ENCODE measurements at regions not wholly inside any gene's neighbourhood (a gene's known extent, or its start where the extent isn't known, plus 50 kb on each side); places are given as distances from the start of the nearest gene placed in this dataset.

- CTCF ChIA-PET = no interaction called here
- 94% methylated on average over 2 of the region's 4 CpGs for WGBS (ENCODE audit: insufficient coverage)
- Histone ChIP-seq H3K27ac (ENCODE audit: insufficient read depth in 1 of 2, low read depth in 1 of 2, low read length in 2 of 2, poor library complexity in 1 of 2, severe bottlenecking in 2 of 2) (no peak overlapping the region), H3K27me3 (replicated peaks in 2 of 5; ENCODE audit: control insufficient read depth in 4 of 5, insufficient read depth in 5 of 5, low read length in 4 of 5) (no peaks in the 10 kb centered on the region), H3K36me3 (ENCODE audit: control insufficient read depth in 4 of 4, insufficient read depth in 4 of 4, low read length in 3 of 4) (no peaks in the 10 kb centered on the region), H3K4me1 (ENCODE audit: control extremely low read depth in 1 of 4, control insufficient read depth in 4 of 4, insufficient read depth in 4 of 4, low read length in 3 of 4) (no peaks in the 10 kb centered on the region), H3K4me3 (ENCODE audit: control insufficient read depth in 1 of 7, extremely low read depth in 1 of 7, insufficient read depth in 4 of 7, low read depth in 2 of 7, low read length in 6 of 7) (no peak overlapping the region), H3K9me3 (ENCODE audit: control extremely low read depth in 1 of 5, control insufficient read depth in 4 of 5, insufficient read depth in 2 of 5, low read depth in 1 of 5, low read length in 4 of 5) (no peaks in the 10 kb centered on the region)
- no peak for DNase-seq
- POLR2A ChIA-PET = no interaction called here
These were observed 471.6 kb upstream of the SGO1 start for GRCh38 chr3:20657560-20657959.

- Histone ChIP-seq H3K9me3 (ENCODE audit: control extremely low read depth in 1 of 5, control insufficient read depth in 4 of 5, insufficient read depth in 2 of 5, low read depth in 1 of 5, low read length in 4 of 5) (no peaks in the 10 kb centered on the region), H3K4me1 (ENCODE audit: control extremely low read depth in 1 of 4, control insufficient read depth in 4 of 4, insufficient read depth in 4 of 4, low read length in 3 of 4) (no peaks in the 10 kb centered on the region), H3K27ac (ENCODE audit: insufficient read depth in 1 of 2, low read depth in 1 of 2, low read length in 2 of 2, poor library complexity in 1 of 2, severe bottlenecking in 2 of 2) (no peak overlapping the region), H3K36me3 (ENCODE audit: control insufficient read depth in 4 of 4, insufficient read depth in 4 of 4, low read length in 3 of 4) (no peaks in the 10 kb centered on the region), H3K4me3 (ENCODE audit: control insufficient read depth in 1 of 7, extremely low read depth in 1 of 7, insufficient read depth in 4 of 7, low read depth in 2 of 7, low read length in 6 of 7) (no peak overlapping the region), H3K27me3 (replicated peaks in 2 of 5; ENCODE audit: control insufficient read depth in 4 of 5, insufficient read depth in 5 of 5, low read length in 4 of 5) (no peaks in the 10 kb centered on the region)
- no peak for DNase-seq
- ChIA-PET CTCF (no interaction called here), POLR2A (no interaction called here)
- 90% methylated on average over 2 of the region's 4 CpGs for WGBS (ENCODE audit: insufficient coverage)
These were observed 466.4 kb upstream of the SGO1 start for GRCh38 chr3:20652231-20652986.

GRCh38 chr3:20648921-20649381 lies 462.9 kb upstream of the SGO1 start:
- WGBS (ENCODE audit: insufficient coverage) = no CpG with 5 or more reads among the region's 2 CpGs
- POLR2A ChIA-PET = no interaction called here
- Histone ChIP-seq H3K27ac (ENCODE audit: insufficient read depth in 1 of 2, low read depth in 1 of 2, low read length in 2 of 2, poor library complexity in 1 of 2, severe bottlenecking in 2 of 2) (no peak overlapping the region), H3K4me3 (ENCODE audit: control insufficient read depth in 1 of 7, extremely low read depth in 1 of 7, insufficient read depth in 4 of 7, low read depth in 2 of 7, low read length in 6 of 7) (no peak overlapping the region), H3K4me1 (ENCODE audit: control extremely low read depth in 1 of 4, control insufficient read depth in 4 of 4, insufficient read depth in 4 of 4, low read length in 3 of 4) (no peaks in the 10 kb centered on the region), H3K27me3 (replicated peaks in 2 of 5; ENCODE audit: control insufficient read depth in 4 of 5, insufficient read depth in 5 of 5, low read length in 4 of 5) (no peaks in the 10 kb centered on the region), H3K36me3 (ENCODE audit: control insufficient read depth in 4 of 4, insufficient read depth in 4 of 4, low read length in 3 of 4) (no peaks in the 10 kb centered on the region), H3K9me3 (ENCODE audit: control extremely low read depth in 1 of 5, control insufficient read depth in 4 of 5, insufficient read depth in 2 of 5, low read depth in 1 of 5, low read length in 4 of 5) (no peaks in the 10 kb centered on the region)
- no peak for DNase-seq
- CTCF ChIA-PET = no interaction called here

- H3K27ac ChIP-seq (ENCODE audit: insufficient read depth in 1 of 2, low read depth in 1 of 2, low read length in 2 of 2, poor library complexity in 1 of 2, severe bottlenecking in 2 of 2) = no peak overlapping the region
- no peak overlapping the region for H3K4me3 ChIP-seq (ENCODE audit: control insufficient read depth in 1 of 7, extremely low read depth in 1 of 7, insufficient read depth in 4 of 7, low read depth in 2 of 7, low read length in 6 of 7)
- H3K36me3 ChIP-seq (ENCODE audit: control insufficient read depth in 4 of 4, insufficient read depth in 4 of 4, low read length in 3 of 4) = no peaks in the 10 kb centered on the region
- H3K4me1 ChIP-seq (ENCODE audit: control extremely low read depth in 1 of 4, control insufficient read depth in 4 of 4, insufficient read depth in 4 of 4, low read length in 3 of 4) = no peaks in the 10 kb centered on the region
- CTCF ChIA-PET = no interaction called here
- H3K9me3 ChIP-seq (ENCODE audit: control extremely low read depth in 1 of 5, control insufficient read depth in 4 of 5, insufficient read depth in 2 of 5, low read depth in 1 of 5, low read length in 4 of 5) = no peaks in the 10 kb centered on the region
- no peaks in the 10 kb centered on the region for H3K27me3 ChIP-seq (replicated peaks in 2 of 5; ENCODE audit: control insufficient read depth in 4 of 5, insufficient read depth in 5 of 5, low read length in 4 of 5)
- no peak for DNase-seq
- POLR2A ChIA-PET = no interaction called here
- WGBS (ENCODE audit: insufficient coverage) = 80% methylated on average over 1 of the region's 2 CpGs
These were observed 462.3 kb upstream of the SGO1 start for GRCh38 chr3:20648294-20648693.

- DNase-seq = no peak
- ChIA-PET CTCF (no interaction called here), POLR2A (no interaction called here)
- H3K4me1 ChIP-seq (ENCODE audit: control extremely low read depth in 1 of 4, control insufficient read depth in 4 of 4, insufficient read depth in 4 of 4, low read length in 3 of 4) = no peaks in the 10 kb centered on the region
- WGBS (ENCODE audit: insufficient coverage) = 100% methylated on average over 1 of the region's 1 CpG
- no peak overlapping the region for H3K4me3 ChIP-seq (ENCODE audit: control insufficient read depth in 1 of 7, extremely low read depth in 1 of 7, insufficient read depth in 4 of 7, low read depth in 2 of 7, low read length in 6 of 7)
- no peaks in the 10 kb centered on the region for H3K36me3 ChIP-seq (ENCODE audit: control insufficient read depth in 4 of 4, insufficient read depth in 4 of 4, low read length in 3 of 4)
- no peak overlapping the region for H3K27ac ChIP-seq (ENCODE audit: insufficient read depth in 1 of 2, low read depth in 1 of 2, low read length in 2 of 2, poor library complexity in 1 of 2, severe bottlenecking in 2 of 2)
- no peaks in the 10 kb centered on the region for H3K9me3 ChIP-seq (ENCODE audit: control extremely low read depth in 1 of 5, control insufficient read depth in 4 of 5, insufficient read depth in 2 of 5, low read depth in 1 of 5, low read length in 4 of 5)
- H3K27me3 ChIP-seq (replicated peaks in 2 of 5; ENCODE audit: control insufficient read depth in 4 of 5, insufficient read depth in 5 of 5, low read length in 4 of 5) = no peaks in the 10 kb centered on the region
These were observed 460.4 kb upstream of the SGO1 start for GRCh38 chr3:20646425-20646824.

GRCh38 chr3:20645340-20645739 lies 459.3 kb upstream of the SGO1 start:
- H3K9me3 ChIP-seq (ENCODE audit: control extremely low read depth in 1 of 5, control insufficient read depth in 4 of 5, insufficient read depth in 2 of 5, low read depth in 1 of 5, low read length in 4 of 5) = no peaks in the 10 kb centered on the region
- no peak overlapping the region for H3K4me3 ChIP-seq (ENCODE audit: control insufficient read depth in 1 of 7, extremely low read depth in 1 of 7, insufficient read depth in 4 of 7, low read depth in 2 of 7, low read length in 6 of 7)
- ChIA-PET CTCF (no interaction called here), POLR2A (no interaction called here)
- H3K27ac ChIP-seq (ENCODE audit: insufficient read depth in 1 of 2, low read depth in 1 of 2, low read length in 2 of 2, poor library complexity in 1 of 2, severe bottlenecking in 2 of 2) = no peak overlapping the region
- WGBS (ENCODE audit: insufficient coverage) = 56% methylated on average over 1 of the region's 3 CpGs
- no peaks in the 10 kb centered on the region for H3K4me1 ChIP-seq (ENCODE audit: control extremely low read depth in 1 of 4, control insufficient read depth in 4 of 4, insufficient read depth in 4 of 4, low read length in 3 of 4)
- H3K27me3 ChIP-seq (replicated peaks in 2 of 5; ENCODE audit: control insufficient read depth in 4 of 5, insufficient read depth in 5 of 5, low read length in 4 of 5) = no peaks in the 10 kb centered on the region
- DNase-seq = no peak
- no peaks in the 10 kb centered on the region for H3K36me3 ChIP-seq (ENCODE audit: control insufficient read depth in 4 of 4, insufficient read depth in 4 of 4, low read length in 3 of 4)

- no peaks in the 10 kb centered on the region for H3K36me3 ChIP-seq (ENCODE audit: control insufficient read depth in 4 of 4, insufficient read depth in 4 of 4, low read length in 3 of 4)
- CTCF ChIA-PET = no interaction called here
- DNase-seq = no peak
These were observed 451.7 kb upstream of the SGO1 start for GRCh38 chr3:20637729-20638128.

More at GRCh38 chr3:20637729-20638128, 451.7 kb upstream of the SGO1 start:
- no peaks in the 10 kb centered on the region for H3K4me1 ChIP-seq (ENCODE audit: control extremely low read depth in 1 of 4, control insufficient read depth in 4 of 4, insufficient read depth in 4 of 4, low read length in 3 of 4)
- H3K9me3 ChIP-seq (ENCODE audit: control extremely low read depth in 1 of 5, control insufficient read depth in 4 of 5, insufficient read depth in 2 of 5, low read depth in 1 of 5, low read length in 4 of 5) = no peaks in the 10 kb centered on the region
- POLR2A ChIA-PET = no interaction called here
- no peak overlapping the region for H3K4me3 ChIP-seq (ENCODE audit: control insufficient read depth in 1 of 7, extremely low read depth in 1 of 7, insufficient read depth in 4 of 7, low read depth in 2 of 7, low read length in 6 of 7)
- no peaks in the 10 kb centered on the region for H3K27me3 ChIP-seq (replicated peaks in 2 of 5; ENCODE audit: control insufficient read depth in 4 of 5, insufficient read depth in 5 of 5, low read length in 4 of 5)
- no peak overlapping the region for H3K27ac ChIP-seq (ENCODE audit: insufficient read depth in 1 of 2, low read depth in 1 of 2, low read length in 2 of 2, poor library complexity in 1 of 2, severe bottlenecking in 2 of 2)
